ENCODE measurements at regions not wholly inside any gene's neighbourhood (a gene's known extent, or its start where the extent isn't known, plus 50 kb on each side); places are given as distances from the start of the nearest gene placed in this dataset.
"Not testable (repeated sequence)": the region's sequence is repeated elsewhere in the genome, so short reads cannot be mapped to it uniquely, and the experiment has no call there.

GRCh38 chr4:4952273-4952672 is 67.0 kb downstream of the CYTL1 start:
- CTCF ChIA-PET = no interaction called here
- no peak for TF ChIP-seq TARDBP (IDR thresholded peaks at IDR 0.05)
- no peak for TF ChIP-seq BHLHE40 (IDR thresholded peaks at IDR 0.05; ENCODE audit: borderline replicate concordance)
- no peak for TF ChIP-seq ZNF384 (IDR thresholded peaks at IDR 0.05)
- TF ChIP-seq FOXM1 (IDR thresholded peaks at IDR 0.05; ENCODE audit: borderline replicate concordance) = no peak
- no peak for TF ChIP-seq FOXK2 (IDR thresholded peaks at IDR 0.05)
- no peak for TF ChIP-seq L3MBTL2 (conservative IDR thresholded peaks at IDR 0.05)
- TF ChIP-seq FOXA1 (IDR thresholded peaks at IDR 0.05) = no peak
- no peak for TF ChIP-seq HDGF (IDR thresholded peaks at IDR 0.05; ENCODE audit: borderline replicate concordance)
- no peak for TF ChIP-seq PKNOX1 (IDR thresholded peaks at IDR 0.05)
- TF ChIP-seq CTBP1 (IDR thresholded peaks at IDR 0.05; ENCODE audit: borderline replicate concordance) = no peak
- TF ChIP-seq LEF1 (IDR thresholded peaks at IDR 0.05; ENCODE audit: borderline replicate concordance) = no peak
- TF ChIP-seq SUZ12 (IDR thresholded peaks at IDR 0.05) = no peak
- no peak for TF ChIP-seq ARNT (IDR thresholded peaks at IDR 0.05)
- no peak for TF ChIP-seq NFRKB (IDR thresholded peaks at IDR 0.05)
- no peak for TF ChIP-seq ELF4 (IDR thresholded peaks at IDR 0.05)
- no peak for TF ChIP-seq SP1 (IDR thresholded peaks at IDR 0.05)
- POLR2A ChIA-PET = no interaction called here
- DNase-seq (ENCODE audit: extremely low spot score) = no peak

DNA sequence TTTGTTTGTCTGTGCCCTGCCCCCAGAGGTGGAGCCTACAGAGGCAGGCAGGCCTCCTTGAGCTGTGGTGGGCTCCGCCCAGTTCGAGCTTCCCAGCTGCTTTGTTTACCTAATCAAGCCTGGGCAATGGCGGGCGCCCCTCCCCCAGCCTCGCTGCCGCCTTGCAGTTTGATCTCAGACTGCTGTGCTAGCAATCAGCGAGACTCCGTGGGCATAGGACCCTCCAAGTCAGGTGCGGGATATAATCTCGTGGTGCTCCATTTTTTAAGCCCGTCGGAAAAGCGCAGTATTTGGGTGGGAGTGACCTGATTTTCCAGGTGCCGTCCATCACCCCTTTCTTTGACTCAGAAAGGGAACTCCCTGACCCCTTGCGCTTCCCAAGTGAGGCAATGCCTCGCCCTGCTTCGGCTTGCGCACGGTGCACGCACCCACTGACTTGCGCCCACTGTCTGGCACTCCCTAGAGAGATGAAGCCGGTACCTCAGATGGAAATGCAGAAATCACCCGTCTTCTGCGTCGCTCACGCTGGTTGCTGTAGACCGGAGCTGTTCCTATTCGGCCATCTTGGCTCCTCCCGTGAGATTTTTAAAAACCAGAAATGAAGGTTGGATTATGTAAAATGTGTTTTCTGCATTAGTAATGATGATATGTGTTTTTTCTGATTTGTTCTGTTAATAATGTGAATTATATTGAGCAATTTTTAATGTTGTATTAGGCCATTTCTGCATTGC is 59.7 kb downstream of the CYTL1 start:
- DNase-seq (ENCODE audit: extremely low spot score); POLR2A ChIA-PET; CTCF ChIA-PET: not testable (repeated sequence)

DNA sequence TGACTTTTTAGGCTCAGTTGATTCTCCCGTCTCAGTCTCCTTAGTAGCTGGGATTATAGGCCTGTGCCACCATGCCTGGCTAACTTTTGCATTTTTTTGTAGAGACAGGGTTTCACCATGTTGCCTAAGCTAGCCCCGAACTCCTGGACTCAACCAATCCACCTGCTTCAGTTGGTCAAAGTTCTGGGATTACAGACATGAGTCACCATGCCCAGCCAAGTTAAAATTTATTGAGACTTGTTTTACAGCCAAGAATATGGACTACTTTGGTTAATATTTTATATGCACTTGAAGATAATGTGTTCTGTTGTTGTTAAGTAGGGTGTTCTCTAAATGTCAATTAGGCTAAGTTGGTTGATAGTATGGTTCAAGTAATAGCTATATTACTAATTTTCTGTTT is 58.7 kb downstream of the CYTL1 start:
- DNase-seq (ENCODE audit: extremely low spot score) = no peak
- TF ChIP-seq LEF1 (IDR thresholded peaks at IDR 0.05; ENCODE audit: borderline replicate concordance) (no peak), ZNF384 (IDR thresholded peaks at IDR 0.05) (no peak), ELF4 (IDR thresholded peaks at IDR 0.05) (no peak), BHLHE40 (IDR thresholded peaks at IDR 0.05; ENCODE audit: borderline replicate concordance) (no peak), NFRKB (IDR thresholded peaks at IDR 0.05) (no peak), FOXA1 (IDR thresholded peaks at IDR 0.05) (no peak), SUZ12 (IDR thresholded peaks at IDR 0.05) (no peak), PKNOX1 (IDR thresholded peaks at IDR 0.05) (no peak), TARDBP (IDR thresholded peaks at IDR 0.05) (no peak), HDGF (IDR thresholded peaks at IDR 0.05; ENCODE audit: borderline replicate concordance) (no peak), FOXK2 (IDR thresholded peaks at IDR 0.05) (no peak), ARNT (IDR thresholded peaks at IDR 0.05) (no peak), FOXM1 (IDR thresholded peaks at IDR 0.05; ENCODE audit: borderline replicate concordance) (no peak), SP1 (IDR thresholded peaks at IDR 0.05) (no peak), L3MBTL2 (conservative IDR thresholded peaks at IDR 0.05) (no peak), CTBP1 (IDR thresholded peaks at IDR 0.05; ENCODE audit: borderline replicate concordance) (no peak)
- POLR2A ChIA-PET = no interaction called here
- CTCF ChIA-PET = interaction anchor here (0.6 kb wide), 1 partner anchor 526 kb away, joined by 3 read pairs; no protein-coding TSS in a partner anchor

DNA sequence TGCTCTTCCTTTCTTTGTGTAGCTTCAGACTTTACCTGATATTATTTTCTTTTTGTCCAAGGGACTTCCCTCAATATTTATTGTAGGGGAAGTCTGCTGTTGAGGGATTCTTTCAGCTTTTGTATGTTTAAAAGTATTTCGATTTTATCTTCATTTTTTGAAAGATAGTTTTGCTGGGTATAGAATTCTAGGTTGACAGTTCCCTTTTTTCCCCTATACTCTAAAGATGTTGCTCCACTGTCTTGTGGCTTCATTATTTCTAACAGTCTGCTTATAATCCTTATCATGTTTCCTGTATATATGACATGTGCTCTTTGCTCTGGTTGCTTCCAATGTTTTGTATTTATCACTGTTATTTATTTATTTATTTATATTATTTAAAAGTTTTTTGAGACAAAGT is 57.3 kb downstream of the CYTL1 start:
- DNase-seq (ENCODE audit: extremely low spot score) = no peak
- POLR2A ChIA-PET = no interaction called here
- CTCF ChIA-PET = no interaction called here
- TF ChIP-seq BHLHE40 (IDR thresholded peaks at IDR 0.05; ENCODE audit: borderline replicate concordance) = no peak

- no peak for DNase-seq (ENCODE audit: extremely low spot score)
- ChIA-PET POLR2A (no interaction called here), CTCF (no interaction called here)
- TF ChIP-seq ZNF384 (IDR thresholded peaks at IDR 0.05) = no peak
- no peak for TF ChIP-seq ELF4 (IDR thresholded peaks at IDR 0.05)
- TF ChIP-seq FOXA1 (IDR thresholded peaks at IDR 0.05) = no peak
- TF ChIP-seq SP1 (IDR thresholded peaks at IDR 0.05) = no peak
- no peak for TF ChIP-seq SUZ12 (IDR thresholded peaks at IDR 0.05)
- TF ChIP-seq CTBP1 (IDR thresholded peaks at IDR 0.05; ENCODE audit: borderline replicate concordance) = no peak
- no peak for TF ChIP-seq NFRKB (IDR thresholded peaks at IDR 0.05)
- TF ChIP-seq FOXM1 (IDR thresholded peaks at IDR 0.05; ENCODE audit: borderline replicate concordance) = no peak
- no peak for TF ChIP-seq BHLHE40 (IDR thresholded peaks at IDR 0.05; ENCODE audit: borderline replicate concordance)
- no peak for TF ChIP-seq FOXK2 (IDR thresholded peaks at IDR 0.05)
- no peak for TF ChIP-seq HDGF (IDR thresholded peaks at IDR 0.05; ENCODE audit: borderline replicate concordance)
- no peak for TF ChIP-seq ARNT (IDR thresholded peaks at IDR 0.05)
- TF ChIP-seq PKNOX1 (IDR thresholded peaks at IDR 0.05) = no peak
Observed at GRCh38 chr4:4962928-4963327, 56.3 kb downstream of the CYTL1 start.

Data from HEK293T (cell line).